ELF-1 (cell line): ENCODE measurements at regions not wholly inside any gene's neighbourhood (a gene's known extent, or its start where the extent isn't known, plus 50 kb on each side); places are given as distances from the start of the nearest gene placed in this dataset.
A peak's percentile ranks its signal among the peaks of the same experiment; 100 is the strongest.
"Not testable (repeated sequence)": the region's sequence is repeated elsewhere in the genome, so short reads cannot be mapped to it uniquely, and the experiment has no call there.

Experiments used
- DNase-seq: peaks from one replicate; pipeline ENCODE4 v3.0.0-alpha.2; 2016; ENCODE audit warnings: low read depth, low spot score

DNA sequence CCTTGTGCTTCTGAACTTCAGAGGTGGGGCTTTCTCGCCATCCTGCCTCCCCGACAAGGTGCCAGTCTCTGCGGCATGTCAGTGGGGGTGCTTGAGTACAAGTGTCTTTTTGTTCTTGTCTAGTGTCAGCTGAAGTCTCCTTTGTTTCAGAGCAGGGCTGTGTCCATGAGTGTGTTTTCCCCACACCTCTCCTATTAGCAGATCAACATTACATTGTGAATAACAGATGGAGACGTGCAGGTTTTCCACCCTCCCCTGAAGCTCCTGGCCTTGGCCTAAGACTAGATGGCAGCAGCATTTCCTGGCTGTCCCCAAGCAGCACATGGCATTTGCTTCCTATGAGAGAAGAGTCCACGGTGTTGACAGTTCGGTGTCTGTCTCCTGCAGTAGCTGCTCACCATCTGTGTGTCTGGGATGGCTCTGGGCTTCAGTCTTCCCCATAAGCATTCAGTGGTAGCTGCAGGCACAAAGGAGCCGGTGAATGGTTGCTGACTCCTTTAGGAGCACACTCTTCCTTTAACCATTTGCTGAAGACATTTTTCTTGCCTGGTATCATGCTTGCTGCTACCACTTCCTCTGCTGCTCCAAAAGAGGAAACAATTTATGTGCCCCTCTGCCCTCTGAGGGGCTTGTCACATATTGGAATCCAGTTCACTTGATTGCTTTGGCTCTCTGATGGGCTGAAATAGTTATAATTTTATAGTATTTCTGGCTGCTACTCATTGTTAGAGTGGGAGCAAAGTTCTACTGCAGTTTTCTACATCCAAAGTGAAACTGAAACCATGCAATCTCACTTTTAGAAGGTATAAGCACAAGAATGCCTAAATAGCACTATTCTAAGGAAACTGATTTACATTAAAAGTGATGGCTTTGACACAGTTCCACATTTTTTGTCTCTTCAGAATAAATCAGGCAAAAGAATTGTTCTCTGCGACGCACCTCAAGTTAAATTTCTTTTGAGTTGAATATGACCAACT, 913.0 kb downstream of the C6orf118 start:
- DNase-seq: no peak

DNA sequence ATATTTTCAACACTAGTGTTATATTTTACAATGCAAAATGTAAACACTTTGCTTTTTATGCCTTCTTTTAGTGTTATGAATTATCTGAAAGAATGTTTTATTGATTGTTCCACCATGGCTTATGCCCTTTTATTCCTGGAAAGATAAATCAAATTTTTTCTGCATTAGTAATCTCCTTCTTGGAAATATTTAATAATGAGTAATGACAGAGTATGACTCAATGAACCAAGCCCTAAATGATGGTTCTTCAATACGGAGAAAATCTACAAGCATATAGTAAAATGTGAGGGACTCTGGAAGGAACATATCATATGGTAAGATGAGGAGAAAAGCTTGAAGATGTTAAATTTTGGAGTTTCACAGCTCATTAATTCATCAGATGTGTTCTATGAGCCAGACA, 929.6 kb downstream of the C6orf118 start:
- no peak for DNase-seq

DNA sequence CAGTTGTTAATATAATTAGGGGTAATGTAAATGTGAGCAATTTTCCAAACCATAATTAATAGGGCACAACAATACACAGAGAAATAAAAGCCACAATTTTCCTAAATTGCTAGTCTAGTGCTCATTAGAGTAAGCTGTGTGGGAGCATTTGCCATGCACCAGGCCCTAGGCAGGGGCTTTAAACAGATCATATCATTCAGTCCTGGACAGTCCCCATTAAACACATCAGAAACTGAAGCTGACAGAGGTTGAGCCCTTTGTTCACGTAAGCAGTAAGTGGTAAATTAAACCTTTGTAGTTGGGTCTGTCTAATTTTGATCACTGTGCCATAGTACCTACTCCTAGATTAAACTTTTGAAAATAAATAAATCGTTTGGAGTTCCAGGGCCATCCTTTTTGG, 931.1 kb downstream of the C6orf118 start:
- DNase-seq: no peak

DNA sequence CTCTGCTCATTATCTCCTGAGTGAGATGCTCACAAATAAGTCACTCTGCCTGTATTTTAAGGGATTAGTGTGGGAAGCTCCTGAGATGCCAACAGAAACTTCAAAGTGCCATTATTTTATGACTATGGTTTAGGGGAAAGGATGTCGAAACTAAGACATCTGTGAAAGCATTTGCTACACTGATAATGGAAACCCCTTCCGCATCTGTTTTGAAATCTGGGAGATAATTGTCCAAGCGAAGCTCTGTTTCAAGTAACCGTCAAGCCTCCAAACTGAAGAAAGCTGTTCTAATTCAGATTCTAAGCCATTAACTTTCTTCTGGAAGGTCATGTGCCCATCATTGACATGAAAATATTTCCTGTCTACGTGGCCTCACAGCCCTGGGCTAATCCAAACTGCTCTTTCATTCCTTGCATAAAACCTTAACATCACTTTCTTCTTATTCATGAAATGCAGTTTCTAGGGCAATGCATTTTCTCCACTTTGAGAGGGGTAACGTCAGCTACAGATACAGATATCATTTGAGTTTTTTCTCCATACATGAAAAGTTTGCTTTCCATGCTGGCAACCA, 932.0 kb downstream of the C6orf118 start:
- peak; percentile 27 for DNase-seq

DNA sequence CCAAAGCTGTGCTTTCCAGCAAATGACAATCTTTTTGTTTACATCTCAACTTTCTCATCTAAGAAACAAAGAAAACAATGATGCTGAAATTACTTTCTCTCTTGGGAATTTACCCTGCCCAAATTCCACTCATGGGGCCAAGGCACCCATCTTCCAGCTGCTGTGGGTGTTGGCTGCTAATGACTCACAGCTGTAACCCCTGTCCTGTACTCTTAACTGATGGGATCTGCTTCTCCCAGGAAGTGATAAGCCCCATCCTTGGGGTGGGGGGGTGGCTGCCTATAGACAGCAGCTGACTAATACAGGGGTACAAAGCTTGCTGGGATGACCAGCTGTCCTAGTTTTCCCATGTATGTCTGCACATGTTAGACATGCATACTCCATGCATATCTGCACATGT, 938.6 kb downstream of the C6orf118 start:
- no peak for DNase-seq

DNA sequence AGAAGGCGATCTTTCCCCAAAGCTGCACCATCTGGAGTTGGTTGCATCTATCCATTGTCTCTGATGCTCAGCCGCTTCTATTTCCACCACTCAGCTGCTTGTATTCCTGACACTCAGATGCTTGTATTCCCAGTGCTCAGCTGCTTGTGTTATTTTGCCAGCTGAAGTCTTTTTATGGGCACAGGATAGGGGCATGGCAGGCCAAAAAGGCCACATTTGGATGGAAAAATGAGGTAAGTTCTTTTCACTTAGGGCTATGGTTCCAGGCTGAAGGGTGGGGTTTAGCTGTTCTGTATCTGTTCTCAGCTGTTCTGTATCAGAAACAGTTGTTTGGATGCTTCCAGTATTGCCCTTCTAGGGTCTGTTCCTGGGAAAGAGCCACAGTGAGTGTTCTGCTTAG, 944.9 kb downstream of the QKI start:
- no peak for DNase-seq

DNA sequence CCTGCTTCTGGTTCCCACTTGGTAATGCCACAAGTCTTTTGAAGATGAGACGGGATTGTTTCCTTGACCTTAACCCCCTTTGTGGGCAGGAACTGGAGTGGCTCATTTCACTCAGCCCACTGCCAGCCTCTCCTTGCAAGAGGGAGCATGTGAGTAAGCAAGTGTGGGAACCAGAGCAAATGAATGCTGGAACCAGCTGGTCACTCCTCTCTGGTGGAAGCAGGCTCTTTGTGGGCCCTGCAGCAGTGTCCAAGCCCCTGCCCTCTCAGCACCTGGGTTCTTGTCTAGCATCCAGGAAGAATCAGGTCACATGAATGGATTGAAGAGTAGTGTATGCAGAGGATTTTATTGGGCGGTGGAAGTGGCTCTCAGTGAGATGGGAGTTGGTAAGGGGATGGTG, 944.5 kb downstream of the QKI start:
- no peak for DNase-seq

DNA sequence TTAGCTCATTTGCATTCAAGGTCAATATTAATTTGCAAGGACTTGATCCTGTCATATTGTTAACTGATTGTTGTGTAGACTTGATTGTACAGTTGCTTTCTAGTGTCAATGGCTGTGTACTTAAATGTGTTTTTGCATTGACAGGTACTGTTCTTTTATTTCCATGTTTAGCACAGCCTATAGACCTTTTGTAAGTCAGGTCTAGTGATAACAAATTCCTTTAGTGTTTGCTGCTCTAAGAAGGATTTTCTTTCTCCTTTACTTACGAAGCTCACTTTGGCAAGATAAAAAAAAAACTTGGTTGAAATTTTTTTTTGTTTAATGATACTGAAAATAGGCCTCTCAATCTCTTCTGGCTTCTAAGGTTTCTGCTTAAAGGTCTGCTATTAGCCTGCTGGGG, 942.3 kb downstream of the QKI start:
- no peak for DNase-seq

DNA sequence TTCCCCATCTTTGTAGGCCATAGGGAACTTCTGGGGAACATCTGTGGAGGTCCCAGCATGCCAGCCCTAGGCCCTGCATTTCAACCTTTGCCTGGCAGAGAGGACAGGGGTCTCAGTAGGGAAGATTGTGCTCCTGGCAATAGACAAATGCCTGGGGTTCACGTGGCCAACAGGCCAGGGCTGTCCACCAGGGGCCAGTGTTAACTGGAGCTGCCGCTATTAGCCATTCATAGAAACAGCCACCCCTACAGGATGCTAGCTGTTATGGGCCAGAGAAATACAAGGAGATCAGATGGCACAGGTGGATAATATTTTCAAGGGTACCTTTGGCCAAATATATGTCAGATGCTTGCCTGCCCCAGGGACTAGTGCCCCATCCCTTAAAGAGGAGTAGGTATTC, 932.9 kb downstream of the QKI start:
- DNase-seq: no peak

DNA sequence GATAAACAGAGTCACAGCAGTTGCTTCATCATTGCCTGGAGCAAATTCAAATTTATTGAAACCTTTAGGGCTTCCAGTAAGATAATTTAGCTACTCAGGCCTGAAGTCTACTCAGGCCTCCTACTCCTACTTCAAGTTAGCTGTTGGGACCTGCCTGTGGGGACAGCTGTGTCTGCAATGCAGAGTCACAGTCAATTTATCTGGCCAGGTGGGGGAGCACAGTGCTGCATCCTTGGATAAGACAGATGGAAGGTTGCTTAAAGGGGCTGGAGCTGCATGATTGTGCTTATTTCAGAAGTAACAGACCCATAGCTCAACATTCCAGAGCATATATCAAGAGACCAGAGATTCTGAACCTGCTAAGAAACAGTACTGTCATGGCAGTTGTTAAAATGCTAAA, 932.1 kb downstream of the QKI start:
- no peak for DNase-seq

DNA sequence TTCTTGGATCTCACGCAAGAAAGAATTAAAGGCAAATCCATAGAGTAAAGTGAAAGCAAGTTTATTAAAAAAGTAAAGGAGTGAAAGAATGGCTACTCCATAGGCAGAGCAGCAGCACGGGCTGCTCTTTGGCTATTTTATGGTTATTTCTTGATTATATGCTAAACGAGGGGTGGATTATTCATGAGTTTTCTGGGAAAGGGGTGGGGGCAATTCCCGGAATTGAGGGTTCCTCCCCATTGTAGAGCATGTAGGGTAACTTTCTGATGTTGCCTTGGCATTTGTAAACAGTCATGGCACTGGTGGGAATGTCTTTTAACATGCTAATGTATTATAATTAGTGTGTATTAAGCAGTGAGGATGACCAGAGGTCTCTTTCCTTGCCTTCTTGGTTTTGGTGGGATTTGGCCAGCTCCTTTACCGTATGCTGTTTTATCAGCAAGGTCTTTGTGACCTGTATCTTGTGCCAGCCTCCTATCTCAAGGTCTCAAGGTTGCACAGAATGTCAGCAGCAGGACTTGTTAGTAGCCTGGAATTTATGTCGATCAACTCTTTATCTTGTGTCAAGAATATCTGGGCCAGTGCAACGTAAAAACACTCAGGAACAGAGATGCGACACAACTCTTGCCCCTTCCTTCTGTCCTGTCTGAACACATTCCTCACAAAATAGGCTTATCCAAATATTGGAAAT, 931.4 kb downstream of the QKI start:
- peak; percentile 2 for DNase-seq

DNA sequence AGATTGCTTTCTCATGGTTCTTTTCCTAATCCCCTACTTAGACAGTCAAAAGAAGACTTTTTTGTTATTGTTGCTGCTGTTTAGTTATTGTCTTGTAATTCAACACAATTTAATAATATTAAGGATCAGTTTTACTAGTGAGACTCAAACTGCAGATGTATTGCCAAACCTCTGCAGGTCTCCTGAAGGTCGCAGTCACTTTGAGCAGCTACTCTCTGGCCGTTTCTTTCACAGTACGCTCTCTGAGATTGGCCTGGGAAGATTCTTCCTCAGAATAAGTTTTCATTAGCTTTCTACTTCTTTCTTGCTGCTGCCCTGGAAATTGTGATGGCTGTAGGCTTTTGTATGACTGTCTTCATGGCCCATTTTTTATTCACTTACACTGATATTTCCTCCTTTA, 930.8 kb downstream of the QKI start:
- peak; percentile 24 for DNase-seq

DNA sequence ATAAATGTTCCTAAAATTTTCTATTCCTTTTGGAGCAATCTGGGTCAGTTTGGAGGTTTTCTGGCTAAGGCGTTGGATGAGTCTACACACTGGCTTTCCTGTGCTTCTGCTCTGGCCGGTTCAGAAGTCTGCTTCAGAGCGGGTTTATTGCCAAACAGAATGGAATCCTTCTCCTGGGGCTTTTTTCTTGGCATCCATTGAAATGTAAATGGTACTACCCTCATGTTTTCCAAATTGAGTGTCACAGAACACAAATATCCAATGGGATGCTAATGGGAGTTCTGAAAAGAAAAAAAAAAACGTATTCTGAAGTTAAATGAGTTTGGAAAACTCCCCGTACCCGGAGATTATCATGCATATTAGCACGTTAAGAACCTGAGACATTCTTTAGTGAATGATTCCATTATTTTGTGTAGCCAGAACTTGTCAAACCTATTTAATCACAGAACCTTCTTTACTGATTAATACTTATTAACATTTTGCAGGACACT, 930.3 kb downstream of the QKI start:
- DNase-seq: peak; percentile 86

DNA sequence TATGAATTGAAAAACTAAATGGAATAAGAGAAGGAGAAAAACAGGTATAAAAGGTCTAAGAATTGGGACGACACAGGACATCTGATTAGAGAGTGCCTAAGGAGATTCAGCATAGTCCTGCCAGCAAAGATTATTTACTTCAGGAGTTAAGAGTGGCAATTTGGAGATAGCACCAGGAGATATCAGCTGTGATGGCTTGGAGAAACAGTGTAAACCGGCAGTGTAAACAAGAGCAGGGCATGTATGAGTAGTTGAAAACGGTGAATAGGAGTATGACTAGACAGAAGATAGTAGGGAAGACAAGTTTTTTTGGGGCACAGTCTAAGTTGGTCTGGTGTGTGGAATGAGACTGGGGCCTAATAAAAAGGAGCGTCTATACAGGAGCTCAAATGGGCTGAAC, 924.9 kb downstream of the QKI start:
- not testable (repeated sequence) for DNase-seq

DNA sequence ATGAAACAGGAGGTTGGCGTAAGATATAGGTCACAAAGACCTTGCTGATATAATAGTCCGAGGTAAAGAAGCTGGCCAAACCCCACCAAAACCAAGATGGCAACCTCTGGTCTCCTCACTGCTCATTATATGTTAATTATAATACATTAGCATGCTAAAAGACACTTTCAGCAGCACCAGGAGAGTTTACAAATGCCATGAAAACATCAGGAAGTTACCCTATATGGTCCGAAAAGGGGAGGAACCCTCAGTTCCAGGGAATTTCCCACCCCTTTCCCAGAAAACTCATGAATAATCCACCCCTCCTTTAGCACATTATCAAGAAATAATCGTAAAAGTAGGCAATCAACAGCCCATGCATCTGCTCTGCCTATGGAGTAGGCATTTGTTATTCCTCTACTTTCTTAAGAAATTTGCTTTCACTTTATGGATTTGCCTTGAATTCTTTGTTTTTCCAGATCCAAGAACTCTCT, 923.4 kb downstream of the QKI start:
- no peak for DNase-seq

DNA sequence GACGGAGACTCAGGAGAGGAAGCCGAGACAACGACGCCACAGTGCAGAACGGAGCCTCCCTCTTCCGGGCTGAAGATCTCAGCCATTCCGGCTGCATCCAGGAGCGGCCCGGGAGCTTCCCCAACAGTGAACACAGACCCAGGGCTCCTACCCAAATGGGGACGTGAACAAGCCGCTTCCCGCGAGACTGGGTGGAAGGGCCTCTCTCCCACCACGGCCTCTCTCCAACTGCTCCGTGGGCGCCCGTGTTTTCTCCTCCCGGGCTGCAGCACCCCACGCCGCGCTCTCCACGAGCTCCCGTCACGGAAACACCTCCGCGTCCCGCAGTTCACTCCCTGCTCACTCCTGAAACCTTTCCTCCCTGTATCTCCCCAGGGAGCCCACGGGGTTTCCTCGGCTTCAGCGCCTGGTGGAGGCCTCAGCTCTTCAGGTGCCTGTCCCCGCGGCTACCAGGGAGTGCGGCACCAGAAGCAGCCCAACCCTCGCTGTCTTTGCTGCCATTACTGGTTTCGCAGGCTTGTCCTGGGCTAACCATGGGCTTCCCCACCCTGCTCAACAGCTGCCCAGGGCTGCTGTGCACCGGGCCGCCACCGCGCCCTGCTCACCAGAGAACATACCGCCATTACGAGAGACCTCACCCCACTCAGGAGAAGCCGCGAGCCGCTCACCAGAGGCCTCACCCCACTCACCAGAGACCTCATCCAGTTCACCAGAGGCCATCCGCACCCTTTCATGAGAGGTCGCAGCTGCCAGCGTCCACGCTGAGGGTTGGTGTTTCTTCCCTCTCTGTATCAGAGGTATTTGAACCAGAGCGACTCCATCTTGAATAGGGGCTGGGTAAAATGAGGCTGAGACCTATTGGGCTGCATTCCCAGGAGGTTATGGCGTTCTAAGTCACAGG, 922.8 kb downstream of the QKI start:
- DNase-seq: no peak

DNA sequence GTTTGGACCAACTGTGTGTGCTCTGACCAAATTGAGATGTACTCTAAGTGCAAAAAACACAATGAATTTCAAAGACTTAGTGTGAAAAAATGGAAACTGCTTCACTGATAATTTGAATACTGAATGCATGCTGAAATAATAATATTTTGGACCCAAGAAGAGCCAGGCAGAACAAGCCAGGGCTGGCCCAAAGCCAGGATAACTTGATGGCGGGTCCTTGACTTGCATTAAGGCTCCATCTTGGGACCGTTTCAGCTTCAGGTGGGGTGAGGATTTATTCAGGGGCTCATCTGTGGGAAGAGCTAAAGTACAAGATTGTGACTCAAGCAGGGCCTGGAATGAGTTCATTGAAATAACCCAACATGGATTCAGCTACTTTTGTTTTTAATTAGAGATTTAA, 921.9 kb downstream of the QKI start:
- no peak for DNase-seq

DNA sequence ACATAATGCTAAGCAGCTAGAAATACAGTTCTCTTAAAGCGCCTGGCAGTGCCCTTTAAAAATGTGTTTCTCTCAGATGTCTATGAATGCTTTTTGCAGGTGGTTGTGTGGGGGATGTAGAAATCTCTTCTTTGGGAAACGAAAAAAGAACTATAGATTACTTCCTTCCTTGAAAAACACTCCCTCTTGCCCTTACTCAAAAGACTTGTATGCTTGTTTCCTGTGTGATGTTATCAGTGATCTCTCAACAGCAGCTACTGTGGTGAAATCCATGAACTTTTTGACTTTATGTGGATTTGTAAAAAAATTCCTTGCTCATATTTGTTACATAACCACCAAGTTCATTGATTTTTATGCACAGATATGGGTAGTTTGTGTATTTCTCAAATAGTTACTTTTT, 916.5 kb downstream of the QKI start:
- DNase-seq: no peak

DNA sequence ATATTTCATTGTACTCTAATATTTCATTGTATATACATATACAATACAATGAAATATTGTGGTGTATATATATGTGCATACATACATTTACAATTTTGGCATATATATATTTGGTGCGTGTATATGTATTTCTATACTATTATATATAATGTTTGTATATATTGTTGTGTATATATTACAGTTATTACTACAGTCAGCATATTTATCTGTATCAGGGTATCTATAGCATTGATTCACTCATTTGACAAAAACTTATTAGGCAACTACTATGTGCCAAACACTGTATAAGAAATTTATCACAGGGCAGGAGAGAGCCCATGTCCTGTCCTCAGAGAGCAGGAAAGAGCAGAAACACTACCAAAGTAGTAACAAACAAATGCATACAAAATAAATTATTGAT, 910.6 kb downstream of the QKI start:
- no peak for DNase-seq

DNA sequence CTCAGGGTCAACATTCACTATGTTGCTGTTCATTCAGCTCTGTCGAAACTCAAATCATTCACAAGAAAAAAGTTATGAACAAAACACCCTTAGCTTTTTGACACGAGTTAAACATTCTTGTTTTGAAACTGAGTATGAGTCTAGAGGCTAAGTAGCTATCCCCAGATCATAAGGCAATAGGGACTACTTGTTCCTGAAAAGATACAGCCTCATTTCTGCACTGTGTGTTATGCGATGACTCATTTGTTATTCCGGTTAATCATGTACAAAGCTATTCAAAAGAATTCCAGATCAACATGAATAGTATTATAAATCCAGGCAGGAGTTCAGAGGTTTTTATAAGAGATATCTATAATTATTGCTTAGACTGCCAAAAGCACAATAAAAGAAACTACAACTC, 908.0 kb downstream of the QKI start:
- DNase-seq: no peak

DNA sequence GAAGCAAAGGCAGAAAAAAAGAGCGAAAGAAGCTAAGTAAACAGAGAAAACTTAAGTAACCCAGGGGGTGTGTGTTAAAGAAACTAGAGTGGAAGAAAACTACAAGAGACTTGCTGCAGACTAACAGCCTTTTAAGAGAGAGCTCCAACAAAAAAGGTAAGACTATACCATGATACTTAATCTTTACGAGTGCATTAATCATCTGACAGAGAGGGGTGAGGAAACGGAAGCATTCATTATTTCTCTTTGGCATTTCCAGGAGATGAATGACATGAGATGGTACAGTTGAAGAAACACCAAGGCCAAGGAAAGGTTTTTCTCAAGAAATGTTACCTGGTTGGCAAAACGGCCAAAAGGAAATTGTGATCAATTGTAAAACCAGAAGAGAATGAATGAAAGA, 906.8 kb downstream of the QKI start:
- DNase-seq: no peak
